ENCODE measurements at regions not wholly inside any gene's neighbourhood (a gene's known extent, or its start where the extent isn't known, plus 50 kb on each side); places are given as distances from the start of the nearest gene placed in this dataset.

DNA sequence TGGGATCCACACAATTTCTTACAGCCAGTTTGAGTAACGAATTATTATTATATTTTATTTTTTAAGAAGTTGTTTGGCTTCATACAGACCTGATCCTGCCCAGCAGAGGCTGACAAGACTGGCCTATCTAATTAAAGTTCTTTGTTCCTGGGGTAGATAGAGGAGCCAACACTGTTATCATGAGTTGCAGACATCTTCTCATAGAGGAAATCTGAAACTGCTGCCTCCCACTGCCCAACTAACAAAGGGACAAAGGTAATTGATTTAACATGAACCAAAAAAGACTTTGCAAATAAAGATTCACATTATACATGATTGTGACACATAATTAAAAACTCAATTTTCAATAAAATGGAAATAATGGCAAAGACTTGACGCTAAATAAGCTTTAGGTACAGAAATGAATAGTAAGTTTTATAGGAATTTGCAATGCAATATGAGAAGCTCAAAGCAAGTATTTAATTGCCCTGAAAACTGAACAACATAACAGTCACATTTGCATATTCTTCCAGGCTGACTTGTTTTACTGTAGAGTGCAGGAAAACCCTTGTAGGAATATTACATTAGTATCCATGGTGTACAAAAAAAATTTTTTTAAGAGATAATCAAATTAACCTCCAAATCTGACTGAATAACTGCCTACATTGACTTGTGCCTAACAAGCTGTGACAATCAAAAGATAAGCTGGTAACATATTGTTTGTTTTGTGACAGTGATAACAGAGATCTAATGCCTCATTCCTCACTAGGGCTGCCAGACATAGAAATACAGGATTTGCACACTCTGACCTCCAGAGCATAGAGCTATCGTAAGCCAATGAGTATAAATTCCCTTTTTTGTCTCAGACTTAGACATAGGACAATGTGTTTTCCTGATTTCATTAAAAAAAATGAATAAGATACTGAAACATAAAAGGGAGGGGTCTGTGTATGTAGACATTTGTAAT is 273.2 kb downstream of the MFSD1 start:
- TF ChIP-seq POLR2AphosphoS5 (IDR thresholded peaks at IDR 0.05; ENCODE audit: low read depth, low read length) = no peak
- TF ChIP-seq POLR2A (IDR thresholded peaks at IDR 0.05; ENCODE audit: low read depth, low read length) = no peak
- no peak for TF ChIP-seq PAX5 (IDR thresholded peaks at IDR 0.05; ENCODE audit: insufficient read depth, low read length, severe bottlenecking)
- TF ChIP-seq TAF1 (IDR thresholded peaks at IDR 0.05; ENCODE audit: low read depth, low read length) = no peak
